Uterus (tissue), 3 donors: ENCODE measurements at regions not wholly inside any gene's neighbourhood (a gene's known extent, or its start where the extent isn't known, plus 50 kb on each side); places are given as distances from the start of the nearest gene placed in this dataset.

ENCODE experiments used
- DNase-seq, 2 donors: peaks; one replicate each; pipeline ENCODE4 v3.0.0-alpha.2; 2019 to 2020
- H3K27ac ChIP-seq, 2 donors: fragments of 200-600 bp; sonication (generic); 1 replicate in 1 of 2; 2 replicates in 1 of 2; pipeline ENCODE4 v1.5.1; 2016 to 2018
- H3K27me3 ChIP-seq, 2 donors: fragments of 200-600 bp; sonication (generic); one replicate each; pipeline ENCODE4 v1.5.1; 2018 to 2019; ENCODE audit warnings: control low read depth in 1 of 2
- H3K36me3 ChIP-seq, 2 donors: fragments of 200-600 bp; sonication (generic); one replicate each; pipeline ENCODE4 v1.5.1; 2019; ENCODE audit warnings: control low read depth in 1 of 2
- H3K4me1 ChIP-seq, 2 donors: fragments of 200-600 bp; sonication (generic); one replicate each; pipeline ENCODE4 v1.5.1; 2018 to 2019; ENCODE audit warnings: control low read depth in 1 of 2
- H3K4me3 ChIP-seq, 2 donors: fragments of 200-600 bp; sonication (generic); 1 replicate in 1 of 2; 2 replicates in 1 of 2; pipeline ENCODE4 v1.5.1; 2018 to 2019; ENCODE audit warnings: mild to moderate bottlenecking in 1 of 2
- H3K9me3 ChIP-seq, 2 donors: fragments of 200-600 bp; sonication (generic); one replicate each; pipeline ENCODE4 v1.5.1; 2019; ENCODE audit warnings: control low read depth in 1 of 2
- CTCF ChIP-seq, 4 experiments: fragments of 200-600 bp in 2 of 4; fragments of 450-650 bp in 2 of 4; sonication (generic) in 2 of 4; IDR thresholded peaks; one replicate each; pipeline ENCODE4 v1.5.1; 2016 to 2019; ENCODE audit warnings: antibody characterized with exemption in 4 of 4, mild to moderate bottlenecking in 2 of 4, moderate library complexity in 1 of 4
- POLR2A ChIP-seq, 2 donors: fragments of 450-650 bp; IDR thresholded peaks; one replicate each; pipeline ENCODE4 v1.6.1; 2016; ENCODE audit warnings: antibody characterized with exemption in 2 of 2, mild to moderate bottlenecking in 1 of 2, moderate library complexity in 1 of 2
- intact Hi-C: fragments of 100-400 bp; cut with DNase I; formaldehyde crosslinking; loops from one replicate; pipeline ENCODE4 v1.15.1; 2023; ENCODE audit warnings: low total_unique reads
- donor health status: DM: yes; HTN: yes; CAD: no.

GRCh38 chr13:74867460-74867859 is 614.5 kb downstream of the TBC1D4 start:
- Histone ChIP-seq H3K27ac (no peak overlapping the region), H3K4me1 (no peaks in the 10 kb centered on the region), H3K9me3 (no peaks in the 10 kb centered on the region), H3K4me3 (no peak overlapping the region), H3K36me3 (no peaks in the 10 kb centered on the region), H3K27me3 (no peaks in the 10 kb centered on the region)
- DNase-seq = no peak
- intact Hi-C loops = no loop called here
- TF ChIP-seq CTCF (IDR thresholded peaks at IDR 0.05) = no peak
- TF ChIP-seq POLR2A (IDR thresholded peaks at IDR 0.05) = no peak

- H3K4me1 ChIP-seq = no peaks in the 10 kb centered on the region
- H3K9me3 ChIP-seq = no peaks in the 10 kb centered on the region
- TF ChIP-seq POLR2A (IDR thresholded peaks at IDR 0.05) (no peak), CTCF (IDR thresholded peaks at IDR 0.05) (no peak)
- DNase-seq = no peak
- H3K36me3 ChIP-seq = no peaks in the 10 kb centered on the region
- H3K4me3 ChIP-seq = no peak overlapping the region
- intact Hi-C loops = no loop called here
- H3K27me3 ChIP-seq = no peaks in the 10 kb centered on the region
- H3K27ac ChIP-seq = no peak overlapping the region
Observed at GRCh38 chr13:74866101-74866500, 615.9 kb downstream of the TBC1D4 start.

GRCh38 chr13:74865656-74866055 is 616.3 kb downstream of the TBC1D4 start:
- Histone ChIP-seq H3K9me3 (no peaks in the 10 kb centered on the region), H3K27me3 (no peaks in the 10 kb centered on the region), H3K4me1 (no peaks in the 10 kb centered on the region), H3K4me3 (no peak overlapping the region), H3K36me3 (no peaks in the 10 kb centered on the region), H3K27ac (no peak overlapping the region)
- intact Hi-C loops = no loop called here
- DNase-seq = no peak
- TF ChIP-seq POLR2A (IDR thresholded peaks at IDR 0.05) (no peak), CTCF (IDR thresholded peaks at IDR 0.05) (no peak)

GRCh38 chr13:74860789-74861188 is 621.2 kb downstream of the TBC1D4 start:
- no peaks in the 10 kb centered on the region for H3K36me3 ChIP-seq
- no peak overlapping the region for H3K4me3 ChIP-seq
- DNase-seq = no peak
- no peaks in the 10 kb centered on the region for H3K27me3 ChIP-seq
- no peaks in the 10 kb centered on the region for H3K4me1 ChIP-seq
- H3K27ac ChIP-seq = no peak overlapping the region
- intact Hi-C loops = no loop called here
- TF ChIP-seq POLR2A (IDR thresholded peaks at IDR 0.05) = no peak
- H3K9me3 ChIP-seq = no peaks in the 10 kb centered on the region

GRCh38 chr13:74850893-74851292 is 631.1 kb downstream of the TBC1D4 start:
- intact Hi-C loops = no loop called here
- no peaks in the 10 kb centered on the region for H3K4me1 ChIP-seq
- TF ChIP-seq POLR2A (IDR thresholded peaks at IDR 0.05) (no peak), CTCF (IDR thresholded peaks at IDR 0.05) (no peak)
- H3K36me3 ChIP-seq = no peaks in the 10 kb centered on the region
- no peak for DNase-seq
- H3K9me3 ChIP-seq = no peaks in the 10 kb centered on the region
- H3K27ac ChIP-seq = no peak overlapping the region
- H3K4me3 ChIP-seq = no peak overlapping the region
- no peaks in the 10 kb centered on the region for H3K27me3 ChIP-seq

- H3K27me3 ChIP-seq = no peaks in the 10 kb centered on the region
- H3K9me3 ChIP-seq = no peaks in the 10 kb centered on the region
- no peak overlapping the region for H3K4me3 ChIP-seq
- no peak overlapping the region for H3K27ac ChIP-seq
- H3K4me1 ChIP-seq = no peaks in the 10 kb centered on the region
- no peaks in the 10 kb centered on the region for H3K36me3 ChIP-seq
- DNase-seq = no peak
- intact Hi-C loops = no loop called here
- no peak for TF ChIP-seq CTCF (IDR thresholded peaks at IDR 0.05)
- no peak for TF ChIP-seq POLR2A (IDR thresholded peaks at IDR 0.05)
Observed at GRCh38 chr13:74847966-74848365, 634.0 kb downstream of the TBC1D4 start.
